ENCODE measurements at regions not wholly inside any gene's neighbourhood (a gene's known extent, or its start where the extent isn't known, plus 50 kb on each side); places are given as distances from the start of the nearest gene placed in this dataset.
A peak's percentile ranks its signal among the peaks of the same experiment; 100 is the strongest.

- TF ChIP-seq FOXM1 (IDR thresholded peaks at IDR 0.05; ENCODE audit: borderline replicate concordance, low read depth) (no peak), TEAD4 (IDR thresholded peaks at IDR 0.05) (no peak), CEBPB (IDR thresholded peaks at IDR 0.05) (no peak)
Observed at GRCh38 chr6:71411882-71412281, 123.3 kb downstream of the OGFRL1 start.

- TF ChIP-seq EGR1 (IDR thresholded peaks at IDR 0.05), result no peak
- no peak for TF ChIP-seq MAX (IDR thresholded peaks at IDR 0.05)
- no peak for TF ChIP-seq USF1 (IDR thresholded peaks at IDR 0.05)
Observed at GRCh38 chr6:71412559-71413140, 124.0 kb downstream of the OGFRL1 start.

GRCh38 chr6:71414486-71414885, 125.9 kb downstream of the OGFRL1 start:
- TF ChIP-seq FOXM1 (IDR thresholded peaks at IDR 0.05; ENCODE audit: borderline replicate concordance, low read depth) (no peak), CEBPB (IDR thresholded peaks at IDR 0.05) (no peak), TAF1 (IDR thresholded peaks at IDR 0.05; ENCODE audit: low read depth) (no peak), EP300 (IDR thresholded peaks at IDR 0.05; ENCODE audit: borderline replicate concordance) (no peak), EGR1 (IDR thresholded peaks at IDR 0.05) (no peak), ZBTB7A (IDR thresholded peaks at IDR 0.05; ENCODE audit: low read depth) (no peak), CREB1 (IDR thresholded peaks at IDR 0.05; ENCODE audit: low read depth) (no peak), RAD21 (IDR thresholded peaks at IDR 0.05; ENCODE audit: low read depth) (no peak), USF1 (IDR thresholded peaks at IDR 0.05) (no peak), NFIC (IDR thresholded peaks at IDR 0.05) (no peak), TEAD4 (IDR thresholded peaks at IDR 0.05) (no peak), TCF12 (IDR thresholded peaks at IDR 0.05; ENCODE audit: low read depth) (no peak)

GRCh38 chr6:71419217-71420094, 130.8 kb downstream of the OGFRL1 start:
- TF ChIP-seq TEAD4 (IDR thresholded peaks at IDR 0.05) (no peak), REST (IDR thresholded peaks at IDR 0.05; ENCODE audit: low read depth) (no peak), CREB1 (IDR thresholded peaks at IDR 0.05; ENCODE audit: low read depth) (no peak), RAD21 (IDR thresholded peaks at IDR 0.05; ENCODE audit: low read depth) (no peak), MAX (IDR thresholded peaks at IDR 0.05) (no peak)

- TF ChIP-seq RAD21 (IDR thresholded peaks at IDR 0.05; ENCODE audit: low read depth) (no peak), ZBTB7A (IDR thresholded peaks at IDR 0.05; ENCODE audit: low read depth) (0 out of 2 replicates have a peak, but pooled peaks have one; percentile 6), FOXM1 (IDR thresholded peaks at IDR 0.05; ENCODE audit: borderline replicate concordance, low read depth) (no peak), NFIC (IDR thresholded peaks at IDR 0.05) (no peak), TEAD4 (IDR thresholded peaks at IDR 0.05) (no peak), TCF12 (IDR thresholded peaks at IDR 0.05; ENCODE audit: low read depth) (no peak), REST (IDR thresholded peaks at IDR 0.05; ENCODE audit: low read depth) (no peak)
Observed at GRCh38 chr6:71420095-71420692, 131.6 kb downstream of the OGFRL1 start.

- TF ChIP-seq RAD21 (IDR thresholded peaks at IDR 0.05; ENCODE audit: low read depth) (no peak), REST (IDR thresholded peaks at IDR 0.05; ENCODE audit: low read depth) (no peak), CEBPB (IDR thresholded peaks at IDR 0.05) (no peak), YY1 (IDR thresholded peaks at IDR 0.05; ENCODE audit: low read depth) (no peak), EP300 (IDR thresholded peaks at IDR 0.05; ENCODE audit: borderline replicate concordance) (no peak), MAX (IDR thresholded peaks at IDR 0.05) (peak; percentile 52; the same call in 1 of the 2 replicates), NFIC (IDR thresholded peaks at IDR 0.05) (peak; percentile 42; the same call in 1 of the 2 replicates), FOXM1 (IDR thresholded peaks at IDR 0.05; ENCODE audit: borderline replicate concordance, low read depth) (0 out of 2 replicates have a peak, but pooled peaks have one; percentile 10), EGR1 (IDR thresholded peaks at IDR 0.05) (no peak), CREB1 (IDR thresholded peaks at IDR 0.05; ENCODE audit: low read depth) (no peak), TEAD4 (IDR thresholded peaks at IDR 0.05) (0 out of 2 replicates have a peak, but pooled peaks have one; percentile 19), TAF1 (IDR thresholded peaks at IDR 0.05; ENCODE audit: low read depth) (peak; percentile 85), ZBTB7A (IDR thresholded peaks at IDR 0.05; ENCODE audit: low read depth) (no peak), USF1 (IDR thresholded peaks at IDR 0.05) (no peak), TCF12 (IDR thresholded peaks at IDR 0.05; ENCODE audit: low read depth) (peak; percentile 13; the same call in 1 of the 2 replicates)
Observed at GRCh38 chr6:71420693-71421328, 132.2 kb downstream of the OGFRL1 start.

All from Ishikawa (cell line).